ENCODE measurements at regions not wholly inside any gene's neighbourhood (a gene's known extent, or its start where the extent isn't known, plus 50 kb on each side); places are given as distances from the start of the nearest gene placed in this dataset.

- no peak for DNase-seq (ENCODE audit: low read depth)
Measured at GRCh38 chr5:160511280-160511929, 89.8 kb downstream of the PTTG1 start.
